ENCODE measurements at regions not wholly inside any gene's neighbourhood (a gene's known extent, or its start where the extent isn't known, plus 50 kb on each side); places are given as distances from the start of the nearest gene placed in this dataset.

DNA sequence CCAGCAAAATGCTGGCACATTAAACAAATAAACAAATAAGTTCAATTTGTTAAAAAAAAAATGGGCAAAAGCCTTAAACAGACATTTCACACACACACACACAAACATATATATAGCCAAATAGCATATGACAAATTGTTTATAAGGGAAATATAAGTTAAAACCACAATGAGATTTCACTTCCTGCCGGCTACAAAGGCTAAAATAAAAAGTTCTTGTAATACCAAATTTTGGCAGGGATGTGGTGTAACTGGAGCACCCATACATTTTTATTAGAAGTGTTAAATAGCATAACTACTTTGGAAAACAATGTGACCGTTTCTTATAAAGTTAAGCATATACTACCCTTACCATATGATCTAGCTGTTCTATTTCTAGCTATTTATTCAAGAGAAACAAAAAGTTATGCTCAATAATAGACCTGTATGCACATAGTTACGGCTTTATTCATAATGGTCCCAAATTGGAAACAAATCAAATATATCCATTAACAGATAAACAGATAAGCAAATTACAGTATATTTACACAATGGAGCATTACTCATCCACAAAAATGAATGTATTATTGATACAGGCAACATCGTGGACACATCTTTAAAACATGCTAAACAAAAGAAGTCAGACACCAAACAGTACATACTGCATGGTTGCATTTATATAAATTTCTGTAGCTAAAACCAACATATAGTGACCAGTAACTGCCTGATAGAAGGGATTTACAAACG lies 93.9 kb downstream of the EOMES start:
- TF ChIP-seq, protein P1, sequence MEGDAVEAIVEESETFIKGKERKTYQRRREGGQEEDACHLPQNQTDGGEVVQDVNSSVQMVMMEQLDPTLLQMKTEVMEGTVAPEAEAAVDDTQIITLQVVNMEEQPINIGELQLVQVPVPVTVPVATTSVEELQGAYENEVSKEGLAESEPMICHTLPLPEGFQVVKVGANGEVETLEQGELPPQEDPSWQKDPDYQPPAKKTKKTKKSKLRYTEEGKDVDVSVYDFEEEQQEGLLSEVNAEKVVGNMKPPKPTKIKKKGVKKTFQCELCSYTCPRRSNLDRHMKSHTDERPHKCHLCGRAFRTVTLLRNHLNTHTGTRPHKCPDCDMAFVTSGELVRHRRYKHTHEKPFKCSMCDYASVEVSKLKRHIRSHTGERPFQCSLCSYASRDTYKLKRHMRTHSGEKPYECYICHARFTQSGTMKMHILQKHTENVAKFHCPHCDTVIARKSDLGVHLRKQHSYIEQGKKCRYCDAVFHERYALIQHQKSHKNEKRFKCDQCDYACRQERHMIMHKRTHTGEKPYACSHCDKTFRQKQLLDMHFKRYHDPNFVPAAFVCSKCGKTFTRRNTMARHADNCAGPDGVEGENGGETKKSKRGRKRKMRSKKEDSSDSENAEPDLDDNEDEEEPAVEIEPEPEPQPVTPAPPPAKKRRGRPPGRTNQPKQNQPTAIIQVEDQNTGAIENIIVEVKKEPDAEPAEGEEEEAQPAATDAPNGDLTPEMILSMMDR (IDR thresholded peaks at IDR 0.05; ENCODE audit: low read depth, low read length) = no peak
- no peak for TF ChIP-seq EZH2phosphoT487 (IDR thresholded peaks at IDR 0.05; ENCODE audit: low read depth)

All from OCI-LY3 (cell line).